Mucosa of descending colon (tissue), 3 donors: ENCODE measurements at regions not wholly inside any gene's neighbourhood (a gene's known extent, or its start where the extent isn't known, plus 50 kb on each side); places are given as distances from the start of the nearest gene placed in this dataset.

Experiments used
- ATAC-seq: fragments of 200-7000 bp; cut with Tn5 transposase; one replicate; pipeline ENCODE4 v1.9.1; 2020; ENCODE audit warnings: mild to moderate bottlenecking, moderate library complexity
- DNase-seq, 3 donors: peaks; one replicate each; pipeline ENCODE4 v3.0.0-alpha.2; 2020
- H3K36me3 ChIP-seq: fragments of 200-600 bp; one replicate; pipeline ENCODE4 v1.8.0; 2021; ENCODE audit warnings: low read depth, mild to moderate bottlenecking
- H3K4me1 ChIP-seq: fragments of 200-600 bp; one replicate; pipeline ENCODE4 v1.8.0; 2021; ENCODE audit warnings: low read depth, mild to moderate bottlenecking
- H3K4me3 ChIP-seq: fragments of 200-600 bp; one replicate; pipeline ENCODE4 v1.8.0; 2021; ENCODE audit warnings: mild to moderate bottlenecking
- H3K9me3 ChIP-seq: fragments of 200-600 bp; one replicate; pipeline ENCODE4 v1.8.0; 2021; ENCODE audit warnings: mild to moderate bottlenecking
- intact Hi-C, 2 donors: fragments of 100-400 bp; cut with DNase I in 1 of 2; cut with micrococcal nuclease in 1 of 2; formaldehyde crosslinking; loops; one replicate each; pipeline versions ENCODE4 v1.11.0 to v1.11.1; 2022; cut with DNase I, micrococcal nuclease
- TF ChIP-seq, protein P1 (sequence below): fragments of 200-600 bp; IDR thresholded peaks from one replicate; pipeline ENCODE4 v1.8.0; 2022; ENCODE audit warnings: antibody characterized with exemption, mild to moderate bottlenecking
- donor health status: DM: no; HTN: no; CAD: no; lungs with moderate emphysema.
- donor health status: DM: no; HTN: no; CAD: no.
- donor health status: DM: no; HTN: yes; CAD: no.

DNA sequence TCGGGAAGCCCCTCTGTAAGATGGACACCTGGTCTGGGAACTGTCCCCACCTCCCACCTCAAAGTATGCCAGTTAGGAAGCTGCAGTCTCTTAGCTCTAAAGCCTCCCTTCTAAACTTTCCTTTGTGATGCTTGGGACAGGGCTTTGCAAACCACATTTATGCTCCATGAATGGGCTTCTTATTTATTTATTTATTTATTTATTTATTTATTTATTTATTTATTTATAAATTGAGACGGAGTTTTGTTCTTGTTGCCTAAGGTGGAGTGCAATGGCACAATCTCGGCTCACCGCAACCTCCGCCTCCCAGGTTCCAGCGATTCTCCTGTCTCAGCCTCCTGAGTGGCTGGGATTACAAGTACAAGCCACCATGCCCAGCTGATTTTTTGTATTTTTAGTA, 1009.4 kb downstream of the TYW1 start:
- Histone ChIP-seq H3K9me3 (peaks cover 45% of the 10 kb centered on the region), H3K36me3 (no peaks in the 10 kb centered on the region), H3K4me1 (no peaks in the 10 kb centered on the region), H3K4me3 (no peak overlapping the region)
- ATAC-seq (no peak), DNase-seq (no peak)
- intact Hi-C loops = no loop called here
- TF ChIP-seq, protein P1, sequence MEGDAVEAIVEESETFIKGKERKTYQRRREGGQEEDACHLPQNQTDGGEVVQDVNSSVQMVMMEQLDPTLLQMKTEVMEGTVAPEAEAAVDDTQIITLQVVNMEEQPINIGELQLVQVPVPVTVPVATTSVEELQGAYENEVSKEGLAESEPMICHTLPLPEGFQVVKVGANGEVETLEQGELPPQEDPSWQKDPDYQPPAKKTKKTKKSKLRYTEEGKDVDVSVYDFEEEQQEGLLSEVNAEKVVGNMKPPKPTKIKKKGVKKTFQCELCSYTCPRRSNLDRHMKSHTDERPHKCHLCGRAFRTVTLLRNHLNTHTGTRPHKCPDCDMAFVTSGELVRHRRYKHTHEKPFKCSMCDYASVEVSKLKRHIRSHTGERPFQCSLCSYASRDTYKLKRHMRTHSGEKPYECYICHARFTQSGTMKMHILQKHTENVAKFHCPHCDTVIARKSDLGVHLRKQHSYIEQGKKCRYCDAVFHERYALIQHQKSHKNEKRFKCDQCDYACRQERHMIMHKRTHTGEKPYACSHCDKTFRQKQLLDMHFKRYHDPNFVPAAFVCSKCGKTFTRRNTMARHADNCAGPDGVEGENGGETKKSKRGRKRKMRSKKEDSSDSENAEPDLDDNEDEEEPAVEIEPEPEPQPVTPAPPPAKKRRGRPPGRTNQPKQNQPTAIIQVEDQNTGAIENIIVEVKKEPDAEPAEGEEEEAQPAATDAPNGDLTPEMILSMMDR = no peak

- intact Hi-C loops = no loop called here
- no peaks in the 10 kb centered on the region for H3K36me3 ChIP-seq
- no peak overlapping the region for H3K4me3 ChIP-seq
- ATAC-seq (no peak), DNase-seq (no peak)
- TF ChIP-seq, protein P1 = no peak
- peaks cover 39% of the 10 kb centered on the region for H3K9me3 ChIP-seq
- no peaks in the 10 kb centered on the region for H3K4me1 ChIP-seq
Observed at GRCh38 chr7:68006619-68007018, 1010.0 kb downstream of the TYW1 start.

- H3K36me3 ChIP-seq = no peaks in the 10 kb centered on the region
- DNase-seq (no peak), ATAC-seq (no peak)
- peaks cover 53% of the 10 kb centered on the region for H3K9me3 ChIP-seq
- intact Hi-C loops = no loop called here
- H3K4me3 ChIP-seq = no peak overlapping the region
- H3K4me1 ChIP-seq = no peaks in the 10 kb centered on the region
- TF ChIP-seq, protein P1 = no peak
Observed at GRCh38 chr7:68009716-68010115, 1013.1 kb downstream of the TYW1 start.

GRCh38 chr7:68014031-68014736, 1017.6 kb downstream of the TYW1 start:
- intact Hi-C loops = no loop called here
- TF ChIP-seq, protein P1 = no peak
- no peaks in the 10 kb centered on the region for H3K4me1 ChIP-seq
- H3K9me3 ChIP-seq = peaks cover 58% of the 10 kb centered on the region
- H3K36me3 ChIP-seq = no peaks in the 10 kb centered on the region
- ATAC-seq (no peak), DNase-seq (no peak)
- no peak overlapping the region for H3K4me3 ChIP-seq

DNA sequence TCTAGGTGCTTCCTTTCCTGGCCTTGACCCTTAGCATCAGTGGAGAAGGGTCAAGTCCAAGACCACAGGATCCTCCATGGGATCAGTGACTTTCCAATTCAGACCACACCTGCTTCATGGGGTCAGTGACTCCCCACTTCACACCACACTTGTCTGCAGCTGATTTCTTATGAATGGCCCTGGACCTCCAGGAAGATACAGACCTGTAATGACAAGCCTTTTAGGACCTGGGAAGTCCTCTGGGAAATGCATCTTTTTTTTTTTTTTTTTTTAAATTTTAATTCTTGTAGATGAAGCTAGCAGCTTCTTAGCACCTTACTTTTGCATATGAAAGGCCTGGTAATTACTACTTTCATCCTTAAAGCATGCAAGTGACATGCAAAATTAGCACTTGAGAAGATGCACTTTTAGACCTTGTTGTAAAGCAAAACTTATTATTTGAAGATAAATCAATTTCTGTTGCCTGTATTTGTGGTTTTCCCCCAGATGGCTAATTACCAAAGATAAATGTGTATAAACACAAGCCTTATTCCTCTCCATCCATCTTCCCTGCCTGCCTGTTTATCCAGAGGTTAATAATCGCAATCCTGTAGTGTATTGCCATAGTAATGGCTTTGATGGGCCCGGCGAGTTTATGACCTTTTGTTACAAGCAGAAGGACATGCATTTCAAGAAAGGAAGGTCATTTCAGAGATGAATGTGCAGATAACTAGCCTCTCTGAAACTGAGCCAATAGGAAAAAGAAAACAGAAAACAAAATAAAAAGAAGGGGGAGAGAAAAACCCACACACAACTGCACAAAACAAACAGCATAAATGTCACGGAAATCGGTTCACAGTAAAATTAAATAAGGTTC, 1018.7 kb downstream of the TYW1 start:
- DNase-seq (no peak), ATAC-seq (no peak)
- H3K4me1 ChIP-seq = no peaks in the 10 kb centered on the region
- intact Hi-C loops = no loop called here
- H3K9me3 ChIP-seq = peaks cover 63% of the 10 kb centered on the region
- TF ChIP-seq, protein P1 = no peak
- H3K36me3 ChIP-seq = no peaks in the 10 kb centered on the region
- no peak overlapping the region for H3K4me3 ChIP-seq
